RKO (cell line): ENCODE measurements at regions not wholly inside any gene's neighbourhood (a gene's known extent, or its start where the extent isn't known, plus 50 kb on each side); places are given as distances from the start of the nearest gene placed in this dataset.
"Not testable (repeated sequence)": the region's sequence is repeated elsewhere in the genome, so short reads cannot be mapped to it uniquely, and the experiment has no call there.

ENCODE experiments used
- DNase-seq: peaks from one replicate; pipeline ENCODE4 v3.0.0-alpha.2; 2016; ENCODE audit warnings: low spot score

DNA sequence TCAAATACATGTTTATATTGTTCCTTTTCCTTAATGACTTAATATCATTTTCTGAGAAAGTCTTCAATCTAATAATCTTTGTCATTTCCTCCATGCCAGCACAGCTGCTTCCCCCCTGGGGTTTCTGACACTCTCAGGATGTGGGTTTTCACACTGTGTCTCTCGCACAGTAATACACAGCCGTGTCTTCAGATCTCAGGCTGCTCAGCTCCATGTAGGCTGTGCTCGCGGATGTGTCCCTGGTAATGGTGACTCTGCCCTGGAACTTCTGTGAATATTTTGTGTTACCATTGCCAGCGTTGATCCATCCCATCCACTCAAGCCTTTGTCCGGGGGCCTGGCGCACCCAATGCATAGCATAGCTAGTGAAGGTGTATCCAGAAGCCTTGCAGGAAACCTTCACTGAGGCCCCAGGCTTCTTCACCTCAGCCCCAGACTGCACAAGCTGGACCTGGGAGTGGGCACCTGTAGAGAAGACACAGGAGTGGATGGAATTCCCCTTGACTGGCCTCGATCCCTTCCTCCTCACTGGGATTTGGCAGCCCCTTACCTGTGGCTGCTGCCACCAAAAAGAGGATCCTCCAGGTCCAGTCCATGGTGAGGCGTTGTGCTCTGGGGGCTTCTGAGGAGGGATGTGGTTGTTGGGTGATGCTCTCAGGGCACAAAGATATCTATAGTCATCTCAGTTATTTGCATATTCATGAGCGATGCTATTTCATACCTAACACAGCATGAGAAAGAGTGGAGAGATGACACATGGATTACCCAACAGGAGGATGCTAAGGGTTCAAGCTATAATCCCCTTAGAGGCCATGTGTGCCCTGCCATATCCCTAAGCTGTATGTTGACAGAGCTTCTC, 478.8 kb downstream of the TMEM121 start:
- not testable (repeated sequence) for DNase-seq

DNA sequence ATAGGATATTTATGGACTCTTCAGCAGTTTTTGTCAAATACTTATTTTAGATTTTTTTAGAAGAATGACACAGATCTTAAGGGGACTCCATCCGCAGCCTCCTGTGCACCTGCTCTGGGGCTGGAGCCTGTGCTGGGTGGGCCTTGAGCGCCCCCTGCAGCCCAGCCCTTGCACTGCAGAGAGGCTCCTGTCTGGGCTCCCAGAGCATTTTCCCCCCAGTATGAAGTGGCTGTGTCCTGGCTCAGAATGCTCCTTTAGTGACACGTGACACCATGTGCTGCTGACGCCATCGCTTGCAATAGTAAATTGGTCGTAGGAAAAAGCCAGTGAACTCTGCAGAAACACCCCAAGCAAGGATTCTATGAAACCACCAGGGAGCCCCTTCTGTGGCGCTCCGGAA, 479.7 kb downstream of the TMEM121 start:
- peak; percentile 26 for DNase-seq

DNA sequence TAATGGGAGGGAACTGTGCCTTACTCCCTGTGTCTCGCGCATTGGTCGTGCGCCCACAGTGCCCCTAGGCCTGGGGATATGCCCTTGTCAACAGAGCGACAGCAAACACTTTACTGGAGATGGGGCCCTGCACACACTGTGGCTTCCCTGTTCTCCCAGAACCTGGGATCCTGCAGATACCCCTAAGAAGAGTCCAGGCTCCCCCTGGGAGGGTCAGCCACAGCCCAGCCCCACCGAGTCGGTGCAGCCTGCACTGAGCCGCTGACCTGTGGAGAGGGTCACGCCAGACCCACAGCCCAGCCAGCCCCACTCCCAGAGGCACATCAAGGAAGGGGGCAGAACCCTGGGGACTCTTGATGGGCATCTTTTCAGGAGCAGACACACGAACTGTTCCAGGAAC, 480.3 kb downstream of the TMEM121 start:
- not testable (repeated sequence) for DNase-seq

DNA sequence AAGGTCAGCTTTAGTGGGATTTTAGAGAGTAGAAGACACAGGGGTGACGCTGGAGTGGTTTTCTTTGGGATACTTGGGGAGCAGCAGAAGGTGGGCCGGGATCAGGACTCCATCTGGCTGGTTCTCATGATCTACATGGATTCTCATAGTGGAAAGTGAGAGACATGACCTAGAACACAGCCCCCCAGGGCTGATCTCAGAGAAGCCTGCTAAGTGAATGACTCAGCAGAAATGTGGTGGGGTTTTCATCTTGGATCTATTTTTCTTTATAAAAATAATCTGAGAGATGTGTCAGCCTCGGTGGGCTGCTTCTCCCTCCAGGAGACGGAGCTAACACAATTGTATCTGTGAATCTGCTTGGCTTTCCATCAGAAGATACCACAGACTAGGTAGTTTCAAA, 484.4 kb downstream of the TMEM121 start:
- no peak for DNase-seq

DNA sequence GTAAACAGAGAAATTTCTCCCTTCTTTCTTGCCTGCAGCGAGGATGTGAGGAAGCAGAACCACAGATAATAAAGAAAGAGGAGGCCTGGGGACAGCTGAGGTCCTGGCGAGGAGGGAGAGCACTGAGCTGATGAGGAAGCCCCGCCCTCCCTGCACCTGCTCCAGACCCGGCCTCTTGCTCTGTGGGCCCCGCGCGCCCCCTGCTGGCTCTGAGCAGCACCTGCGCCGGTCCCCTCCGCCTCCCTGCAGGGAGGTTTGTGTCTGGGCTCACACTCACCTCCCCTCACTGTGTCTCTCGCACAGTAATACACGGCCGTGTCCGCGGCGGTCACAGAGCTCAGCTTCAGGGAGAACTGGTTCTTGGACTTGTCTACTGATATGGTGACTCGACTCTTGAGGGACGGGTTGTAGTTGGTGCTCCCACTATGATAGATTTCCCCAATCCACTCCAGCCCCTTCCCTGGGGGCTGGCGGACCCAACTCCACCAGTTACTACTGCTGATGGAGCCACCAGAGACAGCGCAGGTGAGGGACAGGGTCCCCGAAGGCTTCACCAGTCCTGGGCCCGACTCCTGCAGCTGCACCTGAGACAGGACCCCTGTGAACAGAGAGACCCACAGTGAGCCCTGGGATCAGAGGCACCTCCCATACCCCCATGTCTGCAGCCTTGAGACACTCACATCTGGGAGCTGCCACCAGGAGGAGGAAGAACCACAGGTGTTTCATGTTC, 485.4 kb downstream of the TMEM121 start:
- DNase-seq = not testable (repeated sequence)

DNA sequence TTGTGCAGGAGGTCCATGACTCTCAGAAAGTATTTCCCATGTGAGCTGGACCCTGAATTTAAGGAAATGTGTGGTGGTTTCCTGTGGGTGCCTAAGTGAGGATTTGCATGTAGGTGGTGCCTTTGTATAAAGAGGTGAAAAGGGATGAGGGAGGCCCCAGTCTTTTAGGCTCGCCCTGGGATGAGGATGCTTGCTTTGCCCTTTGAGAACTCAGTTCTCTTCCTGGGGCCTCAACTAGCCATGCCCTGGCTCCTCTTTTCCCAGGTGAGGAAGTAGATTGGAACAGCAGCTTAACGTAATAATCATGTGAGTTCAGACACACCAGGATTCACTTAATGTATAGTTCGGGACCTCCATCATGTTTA, 486.0 kb downstream of the TMEM121 start:
- DNase-seq = not testable (repeated sequence)

DNA sequence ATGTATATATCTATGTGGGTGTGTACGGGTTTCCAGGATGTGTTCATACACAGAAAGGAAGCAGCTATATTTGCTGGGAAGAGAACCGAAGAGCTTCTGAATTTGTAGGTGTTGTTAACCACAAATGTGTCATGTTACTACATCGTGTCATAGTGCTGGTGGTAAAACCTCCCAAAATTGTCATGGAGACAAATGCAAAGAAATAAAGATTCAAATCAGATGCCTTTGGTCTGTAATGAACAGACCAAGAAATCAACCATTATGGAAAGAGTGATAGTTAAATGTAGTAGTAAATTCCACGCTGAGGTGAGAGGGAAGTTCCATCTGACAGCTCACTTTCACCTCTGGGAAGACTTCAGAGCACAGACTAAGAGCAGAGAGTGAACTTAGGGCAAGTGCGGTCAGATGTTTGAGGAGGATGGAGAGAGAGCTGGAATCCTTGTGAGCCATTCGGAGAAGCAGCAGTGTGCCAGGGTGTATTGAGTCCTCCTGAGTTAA, 487.5 kb downstream of the TMEM121 start:
- DNase-seq = no peak

DNA sequence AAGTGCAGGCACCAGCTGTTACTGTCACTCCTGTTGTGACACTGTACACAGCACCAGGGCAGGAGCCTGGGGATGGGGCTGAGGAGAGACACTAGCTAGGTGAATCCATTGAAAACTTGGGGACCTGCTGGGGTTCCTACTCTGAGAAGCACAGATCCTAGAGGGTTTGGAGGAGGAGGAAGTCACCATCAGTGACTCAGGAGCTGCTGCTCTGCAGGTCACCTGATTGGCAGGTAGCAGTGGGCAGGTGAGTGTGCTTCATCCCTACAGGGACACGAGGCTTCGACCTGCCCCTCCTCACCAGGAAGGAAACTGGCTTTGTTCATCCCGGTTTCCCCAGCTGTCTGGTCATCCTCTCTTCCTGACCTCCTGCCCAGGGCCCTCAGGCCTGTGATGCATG, 491.6 kb downstream of the TMEM121 start:
- DNase-seq = not testable (repeated sequence)

DNA sequence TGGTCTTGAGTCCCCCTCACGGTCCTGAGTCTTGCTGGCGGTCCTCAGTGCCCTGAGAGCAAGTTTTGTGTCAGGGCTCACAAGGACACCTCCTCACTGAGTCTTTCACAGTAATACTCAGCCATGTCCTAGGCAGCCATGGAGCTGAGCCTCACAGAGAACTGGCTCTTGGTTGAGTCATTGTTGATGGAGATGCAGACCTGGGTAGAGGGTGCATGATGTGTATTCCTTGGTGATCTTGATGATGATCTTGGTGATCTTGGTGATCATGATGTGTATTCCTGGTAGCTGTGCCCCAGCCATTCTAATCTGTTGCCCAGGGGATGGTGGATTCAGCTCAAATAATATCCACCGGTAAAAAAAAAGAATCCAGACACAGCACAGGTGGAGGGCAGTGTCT, 495.4 kb downstream of the TMEM121 start:
- DNase-seq = no peak

DNA sequence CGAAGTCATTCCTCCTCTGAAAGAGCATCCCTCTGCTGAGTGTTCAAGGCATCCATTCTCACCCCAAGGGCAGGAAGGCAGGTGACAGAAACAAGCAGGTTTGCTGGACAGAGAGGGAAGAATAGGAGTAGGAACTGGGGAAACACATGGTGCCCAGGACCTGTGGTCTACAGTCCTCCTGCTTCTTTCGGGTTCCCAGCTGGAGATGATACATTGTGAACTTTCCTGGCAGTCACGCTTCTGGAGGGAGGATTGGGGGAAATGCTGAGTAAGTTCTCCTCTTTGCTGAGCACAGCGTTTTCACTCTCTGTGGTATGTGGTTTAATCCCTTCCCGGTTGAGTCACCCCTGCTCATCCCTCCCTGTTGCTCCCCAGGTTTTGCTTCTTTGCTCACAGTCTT, 496.3 kb downstream of the TMEM121 start:
- not testable (repeated sequence) for DNase-seq

DNA sequence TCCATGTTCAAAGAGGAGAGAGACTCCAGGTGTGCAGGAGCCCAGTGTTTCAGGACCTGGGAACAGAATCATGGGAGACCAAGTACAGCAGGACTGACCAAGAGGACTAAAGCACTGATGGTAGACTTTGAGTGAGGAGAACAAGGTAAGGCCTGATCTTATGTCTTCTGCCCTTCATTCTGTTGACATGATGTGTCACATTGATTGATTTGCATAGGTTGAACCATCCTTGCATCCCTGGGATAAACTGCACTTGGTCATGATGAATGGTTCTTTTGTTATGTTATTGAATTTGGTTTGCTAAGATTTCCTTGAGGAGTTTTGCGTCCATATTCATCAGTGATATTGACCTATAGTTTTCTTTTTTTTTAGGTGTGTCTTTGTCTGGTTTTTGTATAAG, 497.0 kb downstream of the TMEM121 start:
- no peak for DNase-seq

DNA sequence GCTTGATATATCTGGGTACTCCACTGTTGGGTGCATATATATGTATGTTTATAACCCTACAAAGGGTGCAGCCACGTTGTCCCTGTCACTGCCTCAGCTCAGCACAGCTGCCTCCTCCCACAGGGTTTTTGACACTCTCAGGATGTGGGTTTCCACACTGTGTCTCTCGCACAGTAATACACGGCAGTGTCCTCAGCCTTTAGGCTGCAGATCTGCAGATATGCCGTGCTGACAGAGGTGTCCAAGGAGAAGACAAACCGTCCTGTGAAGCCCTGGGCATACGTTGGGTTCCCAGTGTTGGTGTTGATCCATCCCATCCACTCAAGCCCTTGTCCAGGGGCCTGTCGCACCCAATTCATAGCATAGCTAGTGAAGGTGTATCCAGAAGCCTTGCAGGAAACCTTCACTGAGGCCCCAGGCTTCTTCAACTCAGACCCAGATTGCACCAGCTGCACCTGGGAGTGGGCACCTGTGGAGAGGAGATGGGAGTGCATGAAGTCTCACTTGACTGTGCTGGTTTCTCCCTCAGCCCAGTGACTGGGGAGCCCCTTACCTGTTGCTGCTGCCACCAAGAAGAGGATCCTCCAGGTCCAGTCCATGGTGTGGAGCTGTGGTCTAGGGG, 498.7 kb downstream of the TMEM121 start:
- no peak for DNase-seq

DNA sequence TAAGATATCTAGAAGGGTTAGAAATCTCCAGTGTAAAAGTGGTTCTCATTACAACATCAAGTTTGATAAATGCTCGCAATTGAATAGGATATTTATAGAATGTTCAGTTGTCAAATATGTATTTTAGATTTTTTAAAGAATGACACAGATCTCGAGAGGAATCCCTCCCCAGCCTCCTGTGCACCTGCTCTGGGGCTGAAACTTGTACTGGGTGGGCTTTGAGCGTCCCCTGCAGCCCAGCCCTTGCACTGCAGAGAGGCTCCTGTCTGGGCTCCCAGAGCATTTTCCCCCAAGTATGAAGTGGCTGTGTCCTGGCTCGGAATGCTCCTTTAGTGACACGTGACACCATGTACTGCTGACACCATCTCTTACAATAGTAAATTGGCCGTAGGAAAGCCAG, 499.6 kb downstream of the TMEM121 start:
- no peak for DNase-seq

DNA sequence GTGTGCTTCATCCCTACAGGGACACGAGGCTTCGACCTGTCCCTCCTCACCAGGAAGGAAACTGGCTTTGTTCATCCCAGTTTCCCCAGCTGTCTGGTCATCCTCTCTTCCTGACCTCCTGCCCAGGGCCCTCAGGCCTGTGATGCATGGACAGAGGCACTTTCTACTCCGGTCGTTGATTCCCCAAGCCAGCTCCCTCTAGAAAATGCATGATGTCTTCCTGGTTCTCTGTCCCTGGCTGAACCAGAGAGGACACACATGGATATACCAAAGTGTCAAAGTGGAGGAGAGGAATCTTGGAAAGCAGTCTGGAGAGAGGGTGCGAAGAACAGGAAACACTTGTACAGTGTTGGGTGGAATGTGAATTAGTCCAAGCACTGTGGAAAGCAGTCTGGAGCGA, 501.4 kb downstream of the TMEM121 start:
- DNase-seq = not testable (repeated sequence)

DNA sequence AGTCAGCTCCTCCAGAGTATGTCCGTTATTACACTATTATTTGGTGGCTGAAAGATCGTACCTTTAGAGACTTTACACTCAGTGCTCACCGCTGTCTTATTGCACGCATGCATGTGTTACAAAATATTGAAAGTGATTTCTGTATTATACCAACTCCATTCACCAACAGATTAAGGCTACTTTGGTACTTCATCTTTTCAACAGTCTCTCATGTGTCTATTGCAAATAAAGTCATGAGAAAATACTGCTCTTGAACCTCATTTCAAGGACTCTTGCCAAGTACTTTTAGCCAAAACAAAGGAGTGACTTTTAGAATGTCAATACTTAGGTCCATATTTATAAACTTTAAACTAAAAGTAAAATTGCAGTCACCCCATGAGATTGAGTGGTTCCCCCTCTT, 503.6 kb downstream of the TMEM121 start:
- no peak for DNase-seq

DNA sequence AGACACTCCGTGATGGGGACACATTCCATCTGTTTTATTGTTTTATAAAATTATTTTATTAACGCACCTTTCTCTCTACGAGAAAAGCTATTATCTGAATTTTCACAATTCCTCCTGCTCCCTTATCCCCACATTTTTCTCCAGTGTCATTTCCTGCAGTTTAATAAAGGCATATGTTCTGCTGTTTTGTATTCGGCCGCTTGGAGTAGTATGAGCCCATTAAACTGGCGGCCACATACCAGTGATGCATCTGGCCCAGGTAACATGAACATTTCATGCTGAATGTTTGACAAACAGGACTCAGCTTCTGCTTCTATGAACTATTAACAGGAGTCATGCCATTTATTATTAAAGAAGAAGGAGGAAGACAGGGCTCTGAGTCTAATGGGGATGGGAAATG, 511.0 kb downstream of the TMEM121 start:
- no peak for DNase-seq

DNA sequence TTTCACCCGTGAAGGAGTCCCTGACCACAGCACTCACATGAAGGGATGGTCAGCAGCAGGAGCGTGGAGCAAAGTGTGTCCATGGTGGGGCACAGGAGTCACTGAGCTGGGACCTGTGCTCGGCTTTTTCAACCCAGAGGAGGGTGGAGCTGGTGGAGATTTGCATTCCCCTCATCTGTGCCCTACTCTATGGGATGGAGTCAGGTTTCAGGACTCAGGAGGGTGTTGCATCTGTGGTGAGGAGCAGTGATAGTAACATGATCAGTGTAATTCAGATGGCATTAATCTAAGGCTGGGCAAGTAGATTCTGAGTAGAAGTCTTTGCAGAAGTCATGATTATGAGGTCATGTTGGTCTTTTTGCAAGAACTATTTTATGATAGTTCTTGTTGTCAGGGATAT, 511.9 kb downstream of the TMEM121 start:
- no peak for DNase-seq

DNA sequence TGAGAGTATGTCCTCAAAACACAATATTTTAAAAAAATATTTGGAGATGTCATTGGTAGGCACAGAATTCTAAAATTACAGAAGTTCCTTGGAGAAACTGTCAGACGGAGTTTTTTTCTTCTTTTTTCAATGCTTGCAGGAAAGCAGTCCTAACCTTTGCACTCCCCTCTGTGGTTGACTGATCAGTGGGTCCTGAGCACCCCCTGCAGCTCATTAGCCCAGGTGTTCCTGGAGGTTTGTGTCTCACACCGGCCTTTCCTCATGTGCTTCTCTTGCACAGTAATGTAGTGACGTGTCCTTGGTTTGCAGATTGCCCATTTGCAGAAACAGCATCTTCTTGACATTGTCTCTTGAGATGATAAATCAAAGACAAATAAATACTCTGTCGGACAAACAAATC, 513.0 kb downstream of the TMEM121 start:
- DNase-seq = peak; percentile 22

DNA sequence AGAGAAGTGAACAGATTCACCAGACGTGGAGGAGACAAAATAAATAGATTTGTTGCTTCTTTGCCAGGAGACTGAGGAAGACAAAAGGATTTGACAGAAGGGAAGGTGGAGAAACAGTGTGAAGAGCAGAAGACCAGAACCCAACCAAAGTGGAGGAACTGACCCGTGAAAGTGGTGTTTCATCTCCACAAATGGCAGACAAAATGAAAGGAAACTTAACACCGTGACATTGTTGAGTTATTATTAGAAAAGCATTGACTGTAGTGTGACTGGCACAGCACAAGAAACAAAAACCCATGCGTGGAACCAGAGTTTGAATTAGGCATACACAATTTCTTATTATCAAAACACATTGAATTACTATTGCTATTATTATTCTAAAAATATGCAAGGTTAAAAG, 518.1 kb downstream of the TMEM121 start:
- no peak for DNase-seq

DNA sequence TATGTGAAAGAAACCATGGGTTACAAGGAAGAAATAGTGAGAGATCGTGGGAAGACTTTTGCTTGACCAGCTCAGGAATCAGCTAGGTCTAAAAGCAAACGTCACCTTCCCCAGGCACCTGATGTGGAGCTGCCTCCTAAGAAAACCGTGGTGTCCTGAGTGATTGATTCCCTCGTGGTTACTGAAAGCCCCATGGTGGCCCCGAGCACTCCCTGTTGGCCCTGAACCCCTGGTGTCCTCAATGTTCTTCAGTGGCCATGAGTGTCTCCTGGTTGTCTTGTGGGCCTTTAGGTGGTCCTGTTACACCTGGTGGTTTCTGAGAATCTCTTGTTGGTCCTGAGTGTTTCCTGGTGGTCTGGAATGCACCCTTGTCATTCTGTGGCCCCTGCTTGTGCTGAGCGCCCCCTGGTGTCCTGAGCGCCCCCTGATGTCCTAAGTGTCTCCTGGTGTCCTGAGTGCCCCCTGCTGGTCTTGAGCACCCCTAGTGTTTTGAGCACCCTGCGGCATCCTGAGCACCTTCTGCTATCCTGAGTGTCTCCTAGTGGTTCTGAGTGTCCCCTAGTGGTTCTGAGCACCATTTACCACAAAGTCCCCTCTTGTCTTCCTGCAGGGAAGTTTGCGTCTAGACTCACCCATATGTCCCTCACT, 518.7 kb downstream of the TMEM121 start:
- peak; percentile 20 for DNase-seq

DNA sequence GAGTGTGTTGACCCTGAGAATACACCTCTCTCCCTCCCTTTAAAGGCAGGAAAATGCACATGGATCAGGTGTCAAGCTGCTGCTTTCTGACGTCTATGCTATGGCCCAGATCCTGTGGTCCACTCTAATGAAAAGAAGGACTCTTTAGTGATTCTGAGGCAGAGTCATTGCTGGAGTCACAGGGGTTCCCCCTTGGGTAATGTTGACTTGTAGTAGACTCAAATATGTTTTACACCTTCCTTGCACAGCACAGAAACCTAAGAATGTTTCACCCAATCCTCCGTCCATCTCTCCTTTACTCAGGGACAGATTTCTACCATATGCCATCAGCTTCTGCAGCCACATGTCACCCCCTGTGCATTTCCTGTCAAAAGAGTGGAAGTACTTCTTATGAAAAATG, 525.4 kb downstream of the TMEM121 start:
- no peak for DNase-seq

DNA sequence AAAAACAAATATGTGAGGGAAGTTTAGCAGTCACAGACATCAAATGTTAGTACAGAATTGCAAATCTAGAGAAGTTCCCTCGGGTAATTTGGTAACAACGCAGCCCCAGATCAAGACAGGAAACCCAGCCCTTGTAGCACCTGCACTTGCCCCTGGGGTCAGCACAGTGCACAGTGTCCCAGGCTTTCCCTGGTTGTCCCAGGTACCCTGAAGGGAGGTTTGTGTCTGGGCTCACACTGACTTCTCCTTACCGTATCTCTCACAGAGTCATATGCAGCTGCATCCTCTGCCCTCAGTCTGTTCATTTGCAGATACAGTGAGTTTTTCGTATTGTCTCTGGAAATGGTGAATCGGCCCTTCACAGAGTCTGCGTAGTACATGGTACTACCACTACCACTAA, 528.9 kb downstream of the TMEM121 start:
- no peak for DNase-seq
